Body of pancreas (tissue), 4 donors: ENCODE measurements at regions not wholly inside any gene's neighbourhood (a gene's known extent, or its start where the extent isn't known, plus 50 kb on each side); places are given as distances from the start of the nearest gene placed in this dataset.

ENCODE experiments used
- POLR2A ChIP-seq, 3 donors: fragments of 450-650 bp; IDR thresholded peaks; one replicate each; pipeline ENCODE4 v1.6.1; 2016; ENCODE audit warnings: antibody characterized with exemption in 3 of 3, mild to moderate bottlenecking in 2 of 3
- TF ChIP-seq, protein P1 (sequence below), 7 experiments: fragments of 450-650 bp in 4 of 7; fragments of 200-600 bp in 3 of 7; sonication (generic) in 3 of 7; IDR thresholded peaks; one replicate each; pipeline ENCODE4 v1.5.1; 2016 to 2019; ENCODE audit warnings: antibody characterized with exemption in 7 of 7

DNA sequence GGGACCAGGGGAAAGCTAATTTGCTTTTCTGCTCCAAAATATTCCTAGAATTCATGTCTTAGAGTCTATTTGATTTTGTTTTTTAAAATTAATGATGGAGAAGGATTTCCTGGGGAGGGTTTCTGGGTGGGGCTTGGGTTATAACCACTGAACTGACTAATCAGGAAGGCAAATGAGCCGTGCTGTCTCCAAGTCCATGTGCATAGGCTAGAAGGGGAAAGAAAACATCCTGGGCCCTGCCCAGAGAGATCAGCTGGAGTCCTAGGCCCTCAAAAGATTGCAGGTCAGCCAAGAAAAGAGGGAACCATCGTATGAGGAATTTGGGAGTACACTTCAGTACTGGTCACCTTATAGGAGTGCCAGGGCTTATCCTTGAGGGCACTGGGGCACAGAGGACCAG lies 480.2 kb upstream of the CELF4 start:
- TF ChIP-seq, protein P1, sequence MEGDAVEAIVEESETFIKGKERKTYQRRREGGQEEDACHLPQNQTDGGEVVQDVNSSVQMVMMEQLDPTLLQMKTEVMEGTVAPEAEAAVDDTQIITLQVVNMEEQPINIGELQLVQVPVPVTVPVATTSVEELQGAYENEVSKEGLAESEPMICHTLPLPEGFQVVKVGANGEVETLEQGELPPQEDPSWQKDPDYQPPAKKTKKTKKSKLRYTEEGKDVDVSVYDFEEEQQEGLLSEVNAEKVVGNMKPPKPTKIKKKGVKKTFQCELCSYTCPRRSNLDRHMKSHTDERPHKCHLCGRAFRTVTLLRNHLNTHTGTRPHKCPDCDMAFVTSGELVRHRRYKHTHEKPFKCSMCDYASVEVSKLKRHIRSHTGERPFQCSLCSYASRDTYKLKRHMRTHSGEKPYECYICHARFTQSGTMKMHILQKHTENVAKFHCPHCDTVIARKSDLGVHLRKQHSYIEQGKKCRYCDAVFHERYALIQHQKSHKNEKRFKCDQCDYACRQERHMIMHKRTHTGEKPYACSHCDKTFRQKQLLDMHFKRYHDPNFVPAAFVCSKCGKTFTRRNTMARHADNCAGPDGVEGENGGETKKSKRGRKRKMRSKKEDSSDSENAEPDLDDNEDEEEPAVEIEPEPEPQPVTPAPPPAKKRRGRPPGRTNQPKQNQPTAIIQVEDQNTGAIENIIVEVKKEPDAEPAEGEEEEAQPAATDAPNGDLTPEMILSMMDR (IDR thresholded peaks at IDR 0.05): no peak
- TF ChIP-seq POLR2A (IDR thresholded peaks at IDR 0.05): no peak
